ENCODE measurements at regions not wholly inside any gene's neighbourhood (a gene's known extent, or its start where the extent isn't known, plus 50 kb on each side); places are given as distances from the start of the nearest gene placed in this dataset.

- Histone ChIP-seq H3K9me3 (replicated peaks; ENCODE audit: control insufficient read depth, insufficient read depth, low read depth, low read length) (no peaks in the 10 kb centered on the region), H3K9me1 (ENCODE audit: control insufficient read depth, insufficient read depth, low read length) (no peaks in the 10 kb centered on the region), H3K9ac (ENCODE audit: insufficient read depth in 1 of 2, low read depth in 2 of 2, low read length in 2 of 2) (no peak overlapping the region), H3K4me3 (no peak overlapping the region), H3K27ac (ENCODE audit: extremely low read depth, low read depth, low read length) (no peak overlapping the region), H2AFZ (ENCODE audit: low read depth, low read length) (no peak overlapping the region), H3K36me3 (ENCODE audit: control insufficient read depth, insufficient read depth, low read length) (no peaks in the 10 kb centered on the region), H3K27me3 (ENCODE audit: control insufficient read depth in 2 of 2, insufficient read depth in 2 of 2, low read length in 2 of 2) (no peaks in the 10 kb centered on the region), H4K20me1 (replicated peaks; ENCODE audit: control insufficient read depth, insufficient read depth, low read length) (no peaks in the 10 kb centered on the region), H3K4me2 (ENCODE audit: insufficient read depth, low read length) (no peak overlapping the region), H3K79me2 (ENCODE audit: control insufficient read depth, insufficient read depth, low read length) (no peaks in the 10 kb centered on the region), H3K4me1 (replicated peaks in 1 of 2; ENCODE audit: control insufficient read depth in 2 of 2, insufficient read depth in 2 of 2, low read length in 2 of 2) (no peaks in the 10 kb centered on the region)
- TF ChIP-seq ZC3H11A (IDR thresholded peaks at IDR 0.05; ENCODE audit: low read depth, low read length) (no peak), HMBOX1 (IDR thresholded peaks at IDR 0.05) (no peak), BRCA1 (IDR thresholded peaks at IDR 0.05) (no peak), BRCA1 (CRISPR knock-in tag; IDR thresholded peaks at IDR 0.05) (no peak), STAT6 (CRISPR knock-in tag; IDR thresholded peaks at IDR 0.05) (no peak), PTBP1 (IDR thresholded peaks at IDR 0.05; ENCODE audit: low read depth, low read length) (no peak), LEF1 (IDR thresholded peaks at IDR 0.05) (no peak), ATF6 (CRISPR knock-in tag; IDR thresholded peaks at IDR 0.05) (no peak), NBN (IDR thresholded peaks at IDR 0.05; ENCODE audit: low read depth) (no peak), HIVEP1 (CRISPR knock-in tag; IDR thresholded peaks at IDR 0.05) (no peak), ZNF449 (CRISPR knock-in tag; IDR thresholded peaks at IDR 0.05) (no peak), NR1H2 (CRISPR knock-in tag; IDR thresholded peaks at IDR 0.05) (no peak), HNRNPLL (IDR thresholded peaks at IDR 0.05; ENCODE audit: low read depth, low read length, poor library complexity, severe bottlenecking) (no peak), STAT5A (IDR thresholded peaks at IDR 0.05; ENCODE audit: borderline replicate concordance, low read length) (no peak), TEAD4 (IDR thresholded peaks at IDR 0.05; ENCODE audit: low read length) (no peak), TEAD4 (CRISPR knock-in tag; IDR thresholded peaks at IDR 0.05; ENCODE audit: borderline replicate concordance) (no peak)
- intact Hi-C loops (cut with micrococcal nuclease): no loop called here
- DNase-seq (ENCODE audit: extremely low read depth in 1 of 4, low spot score in 3 of 4): no peak
- ATAC-seq: no peak
- in situ Hi-C loops (cut with MboI): no loop called here
- BruUV-seq (replicated peaks): no TSS peak
- no CpG with 5 or more reads among the region's 6 CpGs for WGBS (ENCODE audit: insufficient coverage, low coverage, missing lambda C conversion rate)
- ChIA-PET CTCF (ENCODE audit: low intra/inter-chr PET ratio) (no interaction called here), POLR2A (no interaction called here)
- no peak for FAIRE-seq
These were observed 1587.6 kb upstream of the C9orf72 start for GRCh38 chr9:29160763-29161353.

Measured in K562 (cell line).